ENCODE measurements at regions not wholly inside any gene's neighbourhood (a gene's known extent, or its start where the extent isn't known, plus 50 kb on each side); places are given as distances from the start of the nearest gene placed in this dataset.

DNA sequence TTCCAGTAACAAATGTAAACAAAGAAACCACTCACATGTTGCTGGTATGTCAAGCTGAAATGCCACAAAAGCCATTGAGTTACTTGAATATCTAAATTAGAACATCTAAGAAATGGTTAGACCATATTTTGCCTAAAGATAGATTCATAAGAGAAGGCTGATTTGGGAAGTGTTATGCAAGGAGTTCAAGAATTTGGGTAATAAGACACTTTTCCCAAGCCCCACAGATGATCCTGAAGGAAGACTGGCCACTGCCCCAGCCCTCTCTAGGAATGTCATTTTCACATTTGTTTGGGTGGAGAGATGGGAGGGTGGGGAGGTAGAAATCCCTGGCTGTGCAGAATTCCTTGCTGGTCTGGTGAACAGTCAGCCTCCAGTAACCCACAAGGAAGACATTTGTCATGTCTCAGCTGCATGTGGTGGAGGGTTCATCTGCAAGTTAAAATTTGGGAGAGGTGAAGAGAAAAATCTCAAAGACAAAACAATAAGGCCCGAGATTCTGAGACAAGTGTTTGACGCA, 427.2 kb upstream of the KLF6 start:
- no peak for TF ChIP-seq GATA2 (IDR thresholded peaks at IDR 0.05; ENCODE audit: low read depth, low read length)
- no peak for TF ChIP-seq GATA3 (IDR thresholded peaks at IDR 0.05; ENCODE audit: low read depth, low read length)

All from SH-SY5Y (cell line).